ENCODE measurements at regions not wholly inside any gene's neighbourhood (a gene's known extent, or its start where the extent isn't known, plus 50 kb on each side); places are given as distances from the start of the nearest gene placed in this dataset.
"Not testable (repeated sequence)": the region's sequence is repeated elsewhere in the genome, so short reads cannot be mapped to it uniquely, and the experiment has no call there.

- DNase-seq = no peak
These were observed 309.4 kb upstream of the XYLT1 start for GRCh38 chr16:17780181-17780580.

- DNase-seq = no peak
These were observed 306.7 kb upstream of the XYLT1 start for GRCh38 chr16:17777408-17777863.

- no peak for DNase-seq
These were observed 306.1 kb upstream of the XYLT1 start for GRCh38 chr16:17776888-17777287.

DNA sequence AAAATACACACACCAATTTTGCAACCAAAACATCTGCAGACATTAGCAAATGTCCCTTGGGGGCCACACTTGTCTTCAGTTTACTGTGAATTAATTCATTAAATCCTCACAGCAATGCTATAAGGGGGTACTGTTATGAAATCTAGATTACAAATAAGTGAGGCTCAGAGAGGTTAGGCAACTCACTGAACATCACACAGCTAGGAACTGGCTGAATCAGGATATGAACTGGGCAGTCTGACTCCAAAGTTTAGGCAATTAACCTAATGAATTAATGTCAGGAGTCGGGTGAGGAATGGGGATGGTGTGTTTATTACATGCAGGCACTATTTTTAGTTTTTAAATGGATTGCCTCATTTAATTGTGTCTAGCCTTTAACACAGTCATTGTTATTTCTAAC lies 305.7 kb upstream of the XYLT1 start:
- no peak for DNase-seq

DNA sequence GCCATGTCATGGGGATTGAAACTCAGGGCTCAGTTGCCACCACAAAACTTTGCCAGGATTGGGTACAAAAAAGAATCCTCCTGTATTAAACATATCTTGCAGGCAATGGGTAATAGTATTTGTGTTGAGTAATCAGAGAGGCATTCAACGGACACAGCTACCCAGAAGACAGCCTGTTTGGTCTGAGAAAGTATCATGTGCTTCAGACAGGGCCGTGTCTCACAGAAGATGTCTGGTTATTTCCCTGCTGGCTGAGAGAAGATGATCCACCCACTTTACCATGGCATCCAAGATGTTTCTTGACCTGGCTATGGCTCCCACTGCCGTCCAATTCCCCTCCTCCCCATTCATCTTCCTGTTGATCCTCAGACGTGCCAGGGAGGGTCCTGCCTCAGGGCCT lies 304.3 kb upstream of the XYLT1 start:
- DNase-seq = no peak

- no peak for DNase-seq
These were observed 302.9 kb upstream of the XYLT1 start for GRCh38 chr16:17773698-17774101.

GRCh38 chr16:17770104-17770503 lies 299.3 kb upstream of the XYLT1 start:
- no peak for DNase-seq

DNA sequence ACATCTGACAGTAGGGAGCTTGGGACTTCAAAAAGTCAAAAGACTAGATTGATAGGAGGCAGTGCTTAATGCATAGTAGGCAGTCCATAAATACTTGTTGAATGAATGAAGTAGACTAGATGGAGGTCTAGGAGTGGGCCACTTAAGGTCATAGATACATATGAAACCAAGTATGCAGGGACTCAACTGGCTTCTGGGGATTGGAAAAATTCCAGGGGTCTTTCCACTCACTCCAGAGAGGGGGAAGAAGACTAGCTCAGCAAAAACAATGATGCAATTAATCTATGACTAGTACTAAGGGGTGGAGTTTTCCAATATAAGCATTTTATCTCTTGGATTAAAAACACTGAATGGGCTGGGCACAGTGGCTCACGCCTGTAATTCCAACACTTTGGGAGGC lies 298.3 kb upstream of the XYLT1 start:
- no peak for DNase-seq

DNA sequence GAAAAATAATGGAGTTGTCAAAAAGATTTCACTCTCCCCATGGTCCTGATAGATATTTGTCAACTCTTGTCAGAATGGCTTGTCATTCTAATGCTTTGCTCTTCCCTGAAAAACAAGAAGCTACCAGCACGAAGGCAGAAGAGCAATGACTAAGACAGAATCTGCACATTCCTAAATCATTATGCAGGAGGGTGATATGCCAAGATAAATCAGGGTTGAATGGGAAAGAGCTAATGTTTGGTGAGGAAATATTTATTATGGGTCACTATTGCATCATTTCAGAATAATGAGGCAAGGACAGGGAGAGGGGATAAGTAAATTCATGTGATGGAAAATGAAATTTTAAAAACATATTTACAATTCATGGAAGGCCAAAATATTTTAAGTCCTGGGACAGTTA lies 297.5 kb upstream of the XYLT1 start:
- DNase-seq = no peak

DNA sequence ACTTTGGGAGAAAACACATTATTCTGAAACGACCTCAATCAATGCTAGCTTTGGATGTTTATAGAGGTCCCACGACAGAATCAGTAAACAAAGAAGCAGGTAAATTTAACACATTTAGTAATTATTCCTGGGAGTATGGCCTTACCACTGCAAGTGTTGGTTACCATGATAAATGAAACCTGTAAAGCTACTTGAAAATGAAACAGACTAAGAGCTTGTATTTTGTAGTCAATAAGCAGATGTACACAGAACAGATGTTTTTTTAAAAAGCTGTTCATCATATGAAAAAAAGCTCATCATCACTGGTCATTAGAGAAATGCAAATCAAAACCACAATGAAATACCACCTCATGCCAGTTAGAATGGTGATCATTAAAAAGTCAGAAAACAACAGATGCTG lies 295.3 kb upstream of the XYLT1 start:
- DNase-seq = no peak

DNA sequence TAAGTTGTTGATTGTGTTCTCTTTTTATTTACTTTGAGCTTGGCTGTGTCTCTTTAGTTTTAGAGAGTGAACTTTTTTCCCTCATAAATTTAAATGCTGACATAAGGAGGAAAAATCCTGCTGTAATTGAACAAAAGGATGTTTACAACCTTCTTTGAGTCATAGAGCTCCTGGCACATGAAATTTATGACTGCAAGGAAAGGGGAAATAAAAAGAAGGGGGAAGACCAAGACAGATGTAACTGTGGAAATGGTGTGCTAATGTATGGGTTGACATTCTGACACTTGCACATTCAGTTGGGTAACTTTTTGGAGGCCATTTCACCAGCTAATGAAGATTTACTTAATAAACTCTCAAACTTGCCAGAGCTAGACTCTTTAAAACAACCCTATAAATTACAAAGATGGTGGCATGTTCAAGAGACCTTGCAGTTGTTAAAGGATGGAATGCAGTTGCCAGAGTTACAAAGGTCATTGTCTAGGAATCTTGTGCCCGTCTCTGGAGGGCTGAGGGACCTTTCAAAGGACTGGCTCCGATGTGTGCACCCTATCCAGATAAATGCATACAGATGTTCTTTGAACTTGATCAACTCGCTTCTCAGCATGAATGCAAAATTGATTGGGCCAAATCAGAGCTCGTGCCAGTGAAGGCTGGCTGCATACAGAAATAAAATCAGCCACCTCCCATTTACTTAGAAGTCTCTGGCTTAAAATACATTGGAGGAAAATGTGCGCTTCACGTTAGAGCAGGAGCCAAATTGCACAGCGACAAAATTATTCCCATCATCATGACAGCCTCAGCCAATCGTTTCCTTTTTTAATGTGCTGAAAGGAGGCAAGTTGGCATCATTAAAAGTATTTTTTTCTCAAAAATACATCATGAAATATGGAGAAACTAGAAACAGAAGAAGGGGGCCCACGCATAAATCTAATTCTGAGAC lies 289.0 kb upstream of the XYLT1 start:
- no peak for DNase-seq

DNA sequence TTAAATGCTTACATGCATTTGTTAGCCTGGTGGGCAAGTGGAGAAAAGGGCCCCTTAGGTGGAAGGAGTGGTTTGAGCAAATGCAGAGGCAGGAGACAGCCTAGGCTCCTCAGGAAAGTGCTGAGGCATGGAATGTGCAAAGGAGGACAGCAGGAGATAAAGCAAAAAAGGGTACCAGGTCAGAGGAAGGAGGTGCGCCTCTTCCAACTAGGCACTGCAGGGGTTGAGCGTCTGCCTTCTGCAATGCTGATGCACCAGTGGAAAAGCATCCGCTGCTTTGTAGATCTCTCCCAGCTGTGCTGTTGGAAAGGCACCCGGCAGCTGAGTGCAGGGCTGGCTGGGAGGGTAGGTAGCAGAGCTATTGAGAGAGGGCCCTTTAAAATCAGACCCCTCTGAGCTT lies 287.0 kb upstream of the XYLT1 start:
- DNase-seq = no peak

GRCh38 chr16:17755158-17755557 lies 284.4 kb upstream of the XYLT1 start:
- no peak for DNase-seq

DNA sequence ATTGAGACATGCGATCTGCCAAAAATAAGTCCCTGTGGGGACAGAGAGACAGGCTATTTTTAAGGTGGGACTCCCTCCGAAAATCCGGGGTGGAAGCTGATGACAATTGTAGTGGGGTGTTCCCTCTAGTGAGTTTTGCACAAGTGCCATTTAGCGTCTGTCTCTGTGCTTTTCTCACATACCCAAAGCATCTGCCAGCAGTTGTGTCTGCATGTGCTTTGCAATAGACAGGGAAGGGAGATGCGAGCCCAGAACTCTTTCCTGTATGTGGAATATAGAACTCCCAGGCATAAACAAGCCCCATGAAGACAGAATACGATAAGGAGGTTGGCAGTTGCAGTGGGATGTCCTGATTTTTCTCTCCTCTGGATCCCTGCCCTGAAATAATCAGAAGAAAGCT lies 282.7 kb upstream of the XYLT1 start:
- no peak for DNase-seq

DNA sequence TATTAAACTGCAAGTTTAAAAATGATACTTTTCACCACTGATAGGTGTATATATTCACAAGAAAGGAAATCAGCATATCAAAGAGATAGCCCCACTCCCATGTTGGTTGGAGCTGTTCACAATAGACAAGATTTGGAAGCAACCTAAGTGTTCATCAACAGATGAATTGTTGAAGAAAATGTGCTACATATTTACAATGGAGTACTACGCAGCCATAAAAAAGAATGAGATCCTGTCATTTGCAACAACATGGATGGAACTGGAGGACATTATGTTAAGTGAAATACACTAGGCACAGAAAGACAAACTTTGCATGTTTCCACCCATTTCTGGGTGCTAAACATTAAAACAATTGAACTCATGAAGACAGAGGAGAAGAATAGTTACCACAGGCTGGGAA lies 278.9 kb upstream of the XYLT1 start:
- DNase-seq = no peak

GRCh38 chr16:17748044-17748719 lies 277.4 kb upstream of the XYLT1 start:
- no peak for DNase-seq

DNA sequence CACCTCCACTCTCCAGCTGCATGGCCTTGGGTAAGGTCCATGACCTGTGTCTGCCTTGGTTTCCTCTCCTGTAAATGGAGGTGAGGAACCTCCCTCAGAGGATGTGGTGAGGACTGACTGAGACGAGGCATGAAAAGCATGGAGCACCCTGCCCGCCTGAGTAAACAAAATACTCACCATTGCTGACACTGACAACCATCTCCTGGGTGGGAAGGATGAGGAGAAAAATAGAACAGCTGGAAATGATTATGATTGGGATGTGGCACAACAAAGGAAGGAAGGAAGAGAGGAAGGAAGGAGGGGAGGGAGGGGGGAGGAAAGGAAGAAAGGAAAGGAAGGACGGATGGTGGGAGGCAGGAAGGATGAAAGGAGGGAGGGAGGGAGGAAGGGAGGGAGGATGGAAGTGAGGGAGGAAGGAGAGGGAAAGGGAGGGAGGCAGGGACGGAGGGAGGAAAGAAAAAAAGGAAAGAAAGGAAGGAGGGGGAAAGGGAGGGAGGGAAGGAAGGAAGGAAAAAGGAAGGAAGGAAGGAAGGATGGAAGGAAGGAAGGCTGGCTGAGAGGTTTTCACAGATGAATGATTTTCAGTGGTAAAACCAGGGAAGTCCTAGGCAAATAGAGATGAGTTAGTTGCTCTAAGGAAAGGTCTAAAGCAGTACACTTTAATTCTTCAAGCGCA lies 276.5 kb upstream of the XYLT1 start:
- DNase-seq = no peak

DNA sequence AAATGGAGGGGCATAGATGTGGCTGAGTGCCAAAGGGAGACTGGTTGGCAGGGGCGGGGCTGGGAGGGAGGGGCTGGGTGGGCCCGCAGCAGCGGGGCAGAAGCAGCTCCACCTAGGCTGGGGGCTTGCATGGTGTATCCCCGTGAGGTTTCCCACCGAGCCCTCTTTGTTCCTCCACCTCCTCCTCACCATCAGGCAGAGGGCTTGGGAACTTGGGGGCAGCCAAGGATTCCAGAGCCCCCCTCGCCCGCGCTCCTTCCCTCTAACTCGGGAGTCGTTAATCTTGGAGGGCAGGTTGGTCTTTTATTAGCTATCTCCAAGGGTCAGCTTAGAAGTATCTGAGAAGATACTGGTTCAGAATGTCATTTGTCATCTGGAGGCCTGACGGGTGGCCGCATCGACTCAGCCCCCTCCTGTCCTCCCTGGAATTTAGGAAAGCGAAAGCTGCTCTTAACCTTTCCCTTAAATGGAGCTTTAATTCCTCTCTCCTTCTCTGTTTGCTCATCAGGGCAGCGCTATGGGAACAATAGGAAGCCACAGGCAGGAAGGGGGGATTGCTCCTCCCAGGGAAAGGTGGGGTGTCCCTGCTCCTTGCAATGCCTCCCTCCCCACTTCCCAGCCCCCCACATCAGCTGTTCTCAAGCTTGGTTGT lies 274.3 kb upstream of the XYLT1 start:
- no peak for DNase-seq

DNA sequence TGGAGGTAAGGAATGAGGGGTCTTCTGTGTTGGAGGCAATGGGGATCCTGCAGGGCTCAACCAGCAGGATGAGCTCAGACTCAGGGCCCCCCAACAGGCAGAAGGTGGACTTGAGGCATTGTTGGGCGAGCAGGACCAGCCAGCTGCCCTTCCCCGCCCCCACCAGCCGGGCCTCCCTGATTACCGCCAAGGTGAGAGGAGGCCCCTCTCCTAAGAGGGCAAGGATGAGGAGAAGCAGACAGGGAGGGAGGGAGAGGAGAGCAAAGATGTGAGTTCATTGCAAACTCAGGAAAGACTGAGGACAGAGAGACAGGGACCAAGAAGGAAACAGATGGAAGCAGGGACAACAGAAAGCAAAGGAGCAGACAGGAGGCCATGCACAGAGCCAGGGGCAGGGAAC lies 272.8 kb upstream of the XYLT1 start:
- no peak for DNase-seq

GRCh38 chr16:17743158-17743557 lies 272.4 kb upstream of the XYLT1 start:
- DNase-seq = no peak

DNA sequence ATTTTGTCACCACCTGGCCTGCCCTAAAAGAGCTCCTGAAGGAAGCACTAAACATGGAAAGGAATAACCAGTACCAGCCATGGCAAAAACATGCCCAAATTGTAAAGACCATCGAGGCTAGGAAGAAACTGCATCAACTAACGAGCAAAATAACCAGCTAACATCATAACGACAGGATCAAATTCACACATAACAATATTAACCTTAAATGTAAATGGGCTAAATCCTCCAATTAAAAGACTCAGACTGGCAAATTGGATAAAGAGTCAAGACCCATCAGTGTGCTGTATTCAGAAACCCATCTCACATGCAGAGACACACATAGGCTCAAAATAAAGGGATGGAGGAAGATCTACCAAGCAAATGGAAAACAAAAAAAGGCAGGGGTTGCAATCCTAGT lies 264.3 kb upstream of the XYLT1 start:
- not testable (repeated sequence) for DNase-seq

- DNase-seq = no peak
These were observed 259.1 kb upstream of the XYLT1 start for GRCh38 chr16:17729820-17730219.

DNA sequence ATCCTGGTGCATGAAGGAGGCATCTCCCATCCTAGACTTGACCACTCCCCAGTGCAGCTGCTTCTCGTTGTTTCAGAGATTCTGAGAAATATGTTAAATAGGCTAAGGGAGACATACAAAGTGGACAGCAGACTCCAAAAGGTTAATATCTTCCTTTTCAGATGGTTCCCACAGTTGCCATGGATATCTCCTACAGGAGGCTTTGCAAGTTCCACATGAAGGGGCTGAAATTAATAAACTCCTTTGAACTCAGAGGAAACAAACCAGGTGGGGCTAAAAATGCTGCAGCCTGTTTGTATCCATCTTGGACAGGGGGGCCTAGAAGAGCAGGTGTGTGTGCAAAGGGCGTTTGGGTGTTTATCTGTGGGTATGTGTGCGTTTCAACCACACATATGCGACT lies 257.4 kb upstream of the XYLT1 start:
- DNase-seq = no peak

All from right forelimb (tissue), 1 donor.